H1 (cell line): ENCODE measurements at regions not wholly inside any gene's neighbourhood (a gene's known extent, or its start where the extent isn't known, plus 50 kb on each side); places are given as distances from the start of the nearest gene placed in this dataset.

Experiments used
- CTCF ChIA-PET: fragments of 300-600 bp; sonication (Branson Sonifier 250); formaldehyde crosslinking; loops from one replicate; lab custom pipeline; 2021; ENCODE audit not compliant: partially characterized antibody; lab: Charles Lee
- POLR2A ChIA-PET: fragments of 300-600 bp; sonication (Branson Sonifier 250); formaldehyde crosslinking; loops from one replicate; lab custom pipeline; 2021; ENCODE audit warnings: inconsistent platforms; ENCODE audit not compliant: partially characterized antibody; lab: Charles Lee
- DNase-seq, 2 experiments: peaks; one replicate each; pipeline versions ENCODE4 v3.0.0 to v3.0.0-alpha.2; 2010 to 2022; ENCODE audit warnings: low spot score in 2 of 2, low read depth in 1 of 2, mixed read lengths in 1 of 2
- FAIRE-seq: peaks from 2 replicates; lab custom pipeline; 2011; peaks lifted over from hg19 to GRCh38; lab: Jason Lieb, UNC
- H2AFZ ChIP-seq: 2 replicates; pipeline ENCODE4 v1.8.1; 2012; ENCODE audit warnings: low read length, inconsistent platforms
- H2AK5ac ChIP-seq: 2 replicates; pipeline ENCODE4 v1.6.1; 2013; ENCODE audit warnings: low read depth, low read length
- H2BK120ac ChIP-seq: replicated peaks from 2 replicates; pipeline ENCODE3; 2013; ENCODE audit warnings: low read depth, low read length, inconsistent platforms
- H2BK12ac ChIP-seq: 2 replicates; pipeline ENCODE4 v1.6.1; 2013; ENCODE audit warnings: low read depth, low read length
- H2BK15ac ChIP-seq: 2 replicates; pipeline ENCODE4 v1.6.1; 2013; ENCODE audit warnings: low read length
- H2BK20ac ChIP-seq: 2 replicates; pipeline ENCODE4 v1.6.1; 2013; ENCODE audit warnings: low read length
- H2BK5ac ChIP-seq: 2 replicates; pipeline ENCODE4 v1.6.1; 2013; ENCODE audit warnings: low read depth, low read length
- H3K14ac ChIP-seq: 2 replicates; pipeline ENCODE4 v1.6.1; 2013; ENCODE audit warnings: inconsistent platforms; ENCODE audit not compliant: insufficient read length
- H3K18ac ChIP-seq: 2 replicates; pipeline ENCODE4 v1.6.1; 2013; ENCODE audit warnings: low read length; ENCODE audit errors: extremely low read depth
- H3K23ac ChIP-seq: 2 replicates; pipeline ENCODE4 v1.6.1; 2013; ENCODE audit warnings: inconsistent platforms; ENCODE audit not compliant: insufficient read length
- H3K23me2 ChIP-seq: 2 replicates; pipeline ENCODE4 v1.6.1; 2013; ENCODE audit warnings: low read depth, low read length
- H3K27ac ChIP-seq: 2 replicates; pipeline ENCODE4 v1.6.1; 2011; ENCODE audit warnings: low read depth, low read length, inconsistent platforms
- H3K27me3 ChIP-seq, 4 experiments: replicated peaks in 1 of 4; 1 replicate in 1 of 4; 2 replicates in 3 of 4; pipeline versions ENCODE4 v1.6.1 to v1.8.1; 2011 to 2013; ENCODE audit warnings: low read length in 3 of 4, mild to moderate bottlenecking in 3 of 4, inconsistent platforms in 2 of 4, mixed read lengths in 2 of 4, moderate library complexity in 1 of 4; ENCODE audit not compliant: control insufficient read depth in 3 of 4, insufficient read depth in 3 of 4; ENCODE audit errors: extremely low read depth in 1 of 4
- H3K36me3 ChIP-seq, 4 experiments: 2 replicates each; pipeline versions ENCODE4 v1.6.1 to v1.8.1; 2011 to 2013; ENCODE audit warnings: mild to moderate bottlenecking in 4 of 4, low read length in 3 of 4, moderate library complexity in 2 of 4, control low read depth in 1 of 4, inconsistent platforms in 1 of 4; ENCODE audit not compliant: insufficient read depth in 4 of 4, control insufficient read depth in 2 of 4
- H3K4ac ChIP-seq: replicated peaks from 2 replicates; pipeline ENCODE3; 2013; ENCODE audit warnings: low read length, low read depth, mixed read lengths, inconsistent platforms; ENCODE audit not compliant: insufficient read length
- H3K4me1 ChIP-seq, 4 experiments: replicated peaks in 1 of 4; 1 replicate in 1 of 4; 2 replicates in 3 of 4; pipeline versions ENCODE4 v1.6.1 to v1.8.1; 2011 to 2013; ENCODE audit warnings: low read length in 3 of 4, inconsistent platforms in 2 of 4, mixed read lengths in 1 of 4; ENCODE audit not compliant: insufficient read depth in 4 of 4, control insufficient read depth in 3 of 4
- H3K4me2 ChIP-seq, 2 experiments: 2 replicates each; pipeline versions ENCODE4 v1.6.1 to v1.8.1; 2011 to 2013; ENCODE audit warnings: low read depth in 2 of 2, low read length in 2 of 2, control low read depth in 1 of 2, inconsistent platforms in 1 of 2, mild to moderate bottlenecking in 1 of 2; ENCODE audit not compliant: insufficient read depth in 1 of 2
- H3K4me3 ChIP-seq, 4 experiments: fragments of 200-600, 300-600 bp in 1 of 4; sonication (generic), shearing (Covaris generic), sonication (Bioruptor Twin) in 1 of 4; 2 replicates each; pipeline versions ENCODE4 v1.5.1 to v1.8.1; 2011 to 2016; ENCODE audit warnings: low read length in 4 of 4, low read depth in 3 of 4, control low read depth in 2 of 4, inconsistent platforms in 2 of 4, mild to moderate bottlenecking in 2 of 4, mixed read lengths in 1 of 4, moderate library complexity in 1 of 4; ENCODE audit not compliant: insufficient read depth in 2 of 4; ENCODE audit errors: extremely low read depth in 1 of 4
- H3K56ac ChIP-seq: replicated peaks from 2 replicates; pipeline ENCODE3; 2013; ENCODE audit warnings: low read depth, mild to moderate bottlenecking, mixed read lengths, low read length, inconsistent platforms; ENCODE audit not compliant: insufficient read length
- H3K79me1 ChIP-seq: 2 replicates; pipeline ENCODE4 v1.6.1; 2013; ENCODE audit warnings: low read depth, low read length, control low read depth
- H3K79me2 ChIP-seq, 2 experiments: 2 replicates each; pipeline versions ENCODE4 v1.6.1 to v1.8.1; 2012 to 2013; ENCODE audit warnings: low read length in 2 of 2, mild to moderate bottlenecking in 2 of 2, inconsistent platforms in 1 of 2; ENCODE audit not compliant: insufficient read depth in 2 of 2, control insufficient read depth in 1 of 2
- H3K9ac ChIP-seq, 4 experiments: replicated peaks in 1 of 4; 1 replicate in 1 of 4; 2 replicates in 3 of 4; pipeline versions ENCODE4 v1.6.1 to v1.8.1; 2011 to 2013; ENCODE audit warnings: low read depth in 3 of 4, low read length in 3 of 4, control low read depth in 2 of 4, mild to moderate bottlenecking in 2 of 4, moderate library complexity in 2 of 4, inconsistent platforms in 1 of 4; ENCODE audit errors: extremely low read depth in 1 of 4
- H3K9me3 ChIP-seq, 2 experiments: 2 replicates each; pipeline versions ENCODE4 v1.6.1 to v1.8.1; 2012 to 2013; ENCODE audit warnings: mild to moderate bottlenecking in 2 of 2, moderate library complexity in 2 of 2, control low read depth in 1 of 2, inconsistent platforms in 1 of 2, low read depth in 1 of 2, low read length in 1 of 2, mixed read lengths in 1 of 2; ENCODE audit not compliant: insufficient read depth in 2 of 2
- H4K20me1 ChIP-seq, 2 experiments: replicated peaks in 1 of 2; 2 replicates each; pipeline versions ENCODE3 to v1.8.1; 2011 to 2013; ENCODE audit warnings: inconsistent platforms in 2 of 2, low read length in 2 of 2, mild to moderate bottlenecking in 1 of 2; ENCODE audit not compliant: insufficient read depth in 2 of 2, control insufficient read depth in 1 of 2
- H4K5ac ChIP-seq: 2 replicates; pipeline ENCODE4 v1.6.1; 2013; ENCODE audit warnings: low read length, low read depth, mixed read lengths, inconsistent platforms; ENCODE audit not compliant: insufficient read length
- H4K8ac ChIP-seq: 2 replicates; pipeline ENCODE4 v1.8.0; 2013; ENCODE audit warnings: mild to moderate bottlenecking, moderate library complexity, low read length, inconsistent platforms; ENCODE audit not compliant: insufficient read depth; ENCODE audit errors: extremely low read depth
- H4K91ac ChIP-seq: replicated peaks from 2 replicates; pipeline ENCODE3; 2013; ENCODE audit warnings: low read length, mixed read lengths, inconsistent platforms; ENCODE audit not compliant: insufficient read length
- ASH2L ChIP-seq: fragments of 200-600, 300-600 bp; sonication (generic); IDR thresholded peaks from one replicate; pipeline ENCODE4 v1.7.1; 2017; ENCODE audit warnings: low read length
- EP300 ChIP-seq, 2 experiments: IDR thresholded peaks; 1 replicate in 1 of 2; 2 replicates in 1 of 2; pipeline ENCODE4 v1.6.1; 2011 to 2012; ENCODE audit warnings: low read depth in 2 of 2, low read length in 2 of 2, mild to moderate bottlenecking in 2 of 2, borderline replicate concordance in 1 of 2, inconsistent platforms in 1 of 2, moderate library complexity in 1 of 2
- PHF8 ChIP-seq: fragments of 200-600 bp; sonication (generic); conservative IDR thresholded peaks from 2 replicates; pipeline ENCODE4 v1.7.1; 2012; ENCODE audit warnings: low read depth, mild to moderate bottlenecking, inconsistent platforms, low read length, moderate library complexity
- SP1 ChIP-seq: IDR thresholded peaks from 2 replicates; pipeline ENCODE4 v1.6.1; 2011; ENCODE audit warnings: low read depth, low read length
- SUZ12 ChIP-seq: fragments of 200-600 bp; sonication (generic); IDR thresholded peaks from 2 replicates; pipeline ENCODE4 v1.6.1; 2012; ENCODE audit warnings: mild to moderate bottlenecking, inconsistent platforms, low read length, moderate library complexity, mixed read lengths
- WGBS, 2 experiments: shearing (Covaris generic) in 1 of 2; methylation state at CpG; one replicate each; pipeline versions ENCODE4 v1.1.6 to v1.1.7; 2013 to 2015; ENCODE audit warnings: low lambda C conversion rate in 2 of 2, mixed read lengths in 2 of 2, inconsistent platforms in 1 of 2, low coverage in 1 of 2, missing lambda C conversion rate in 1 of 2; ENCODE audit not compliant: insufficient replicate concordance in 2 of 2, insufficient coverage in 1 of 2, insufficient read length in 1 of 2; ENCODE audit errors: extremely low coverage in 1 of 2, missing lambda C conversion rate in 1 of 2; 5-methylcytosine and 5-hydroxymethylcytosine counted together
- TF ChIP-seq, protein P1 (sequence below), 3 experiments: IDR thresholded peaks; 1 replicate in 2 of 3; 2 replicates in 1 of 3; pipeline versions ENCODE4 v1.5.1 to v1.6.1; 2011; ENCODE audit warnings: low read length in 3 of 3, mild to moderate bottlenecking in 3 of 3, inconsistent platforms in 2 of 3, low read depth in 1 of 3, moderate library complexity in 1 of 3; ENCODE audit not compliant: insufficient read depth in 1 of 3; ENCODE audit errors: control extremely low read depth in 1 of 3

DNA sequence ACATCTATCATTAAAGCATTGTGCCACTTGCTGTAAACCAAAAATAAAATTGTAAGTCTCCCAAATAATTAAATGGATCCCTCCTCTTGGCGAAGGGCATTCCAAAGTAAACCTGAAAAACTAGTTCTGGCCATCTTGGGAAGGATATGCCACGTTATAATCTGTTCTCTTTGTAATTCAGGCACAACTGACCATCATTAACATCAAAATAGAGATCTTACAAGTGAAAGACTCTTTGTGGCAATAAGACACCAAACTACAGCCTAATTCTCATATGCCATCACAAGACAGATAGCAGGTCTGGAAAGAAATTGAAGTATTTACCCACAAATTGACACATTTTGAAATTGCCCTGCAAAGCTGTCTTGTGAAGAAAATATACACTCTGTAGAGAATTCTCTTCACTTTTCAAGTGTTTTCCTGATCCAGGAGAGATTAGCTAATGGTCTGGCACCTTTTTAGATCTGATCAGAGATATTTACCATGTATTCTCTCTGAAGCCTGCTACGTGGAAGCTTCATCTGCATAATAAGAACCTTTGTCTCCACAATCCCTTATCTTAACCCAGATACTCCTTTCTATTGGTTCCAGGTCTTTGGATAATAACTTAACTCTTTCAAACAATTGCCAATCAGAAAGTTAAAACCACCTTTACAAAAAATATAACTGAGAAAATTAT is 630.4 kb upstream of the CCDC179 start:
- Histone ChIP-seq H3K23me2 (no peaks in the 10 kb centered on the region), H3K4me2 (peak overlapping the region in 1 of 2 experiments; percentile 4; a peak in 2 of 4 replicates), H3K79me1 (no peaks in the 10 kb centered on the region), H3K4ac (no peak overlapping the region), H3K14ac (no peak overlapping the region), H3K4me1 (peaks cover 0 to 6% (median 0%) of the 10 kb centered on the region in 4 experiments; a peak in 1 of 7 replicates), H3K4me3 (peak overlapping the region in 1 of 4 experiments; percentile 40; a peak in 1 of 8 replicates), H2AFZ (no peak overlapping the region), H3K23ac (no peak overlapping the region), H3K9ac (no peak overlapping the region), H3K18ac (no peak overlapping the region; the same call in 1 of the 2 replicates), H2BK120ac (no peak overlapping the region), H3K9me3 (0 out of 4 replicates have a peak, but pooled peaks cover 0 to 2% of the 10 kb centered on the region in 2 experiments), H2BK5ac (no peak overlapping the region), H2BK12ac (no peak overlapping the region), H3K27ac (peak overlapping the region; percentile 53; the same call in 1 of the 2 replicates), H3K79me2 (no peaks in the 10 kb centered on the region), H3K36me3 (peaks cover 0 to 6% (median 0%) of the 10 kb centered on the region in 4 experiments; a peak in 1 of 8 replicates), H2BK15ac (no peak overlapping the region), H4K91ac (no peak overlapping the region), H4K5ac (peak overlapping the region; percentile 86), H2BK20ac (no peak overlapping the region), H3K56ac (no peak overlapping the region), H3K27me3 (no peaks in the 10 kb centered on the region), H2AK5ac (no peak overlapping the region), H4K8ac (no peak overlapping the region), H4K20me1 (no peaks in the 10 kb centered on the region)
- 33% methylated on average over 3 of the region's 3 CpGs; no CpG with 5 or more reads in 1 of the 2 experiments for WGBS, 2 experiments
- ChIA-PET CTCF (interaction anchor here (1.6 kb wide), 1 partner anchor 49 kb away, joined by 7 read pairs; no protein-coding TSS in a partner anchor), POLR2A (interaction anchor here (0.8 to 1.3 kb wide), 2 partner anchors 13 to 15 kb away, joined by 3 read pairs; no protein-coding TSS in a partner anchor)
- no peak for DNase-seq
- no peak for FAIRE-seq
- TF ChIP-seq, protein P1, sequence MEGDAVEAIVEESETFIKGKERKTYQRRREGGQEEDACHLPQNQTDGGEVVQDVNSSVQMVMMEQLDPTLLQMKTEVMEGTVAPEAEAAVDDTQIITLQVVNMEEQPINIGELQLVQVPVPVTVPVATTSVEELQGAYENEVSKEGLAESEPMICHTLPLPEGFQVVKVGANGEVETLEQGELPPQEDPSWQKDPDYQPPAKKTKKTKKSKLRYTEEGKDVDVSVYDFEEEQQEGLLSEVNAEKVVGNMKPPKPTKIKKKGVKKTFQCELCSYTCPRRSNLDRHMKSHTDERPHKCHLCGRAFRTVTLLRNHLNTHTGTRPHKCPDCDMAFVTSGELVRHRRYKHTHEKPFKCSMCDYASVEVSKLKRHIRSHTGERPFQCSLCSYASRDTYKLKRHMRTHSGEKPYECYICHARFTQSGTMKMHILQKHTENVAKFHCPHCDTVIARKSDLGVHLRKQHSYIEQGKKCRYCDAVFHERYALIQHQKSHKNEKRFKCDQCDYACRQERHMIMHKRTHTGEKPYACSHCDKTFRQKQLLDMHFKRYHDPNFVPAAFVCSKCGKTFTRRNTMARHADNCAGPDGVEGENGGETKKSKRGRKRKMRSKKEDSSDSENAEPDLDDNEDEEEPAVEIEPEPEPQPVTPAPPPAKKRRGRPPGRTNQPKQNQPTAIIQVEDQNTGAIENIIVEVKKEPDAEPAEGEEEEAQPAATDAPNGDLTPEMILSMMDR (IDR thresholded peaks at IDR 0.05; ENCODE audit: control extremely low read depth in 1 of 3, insufficient read depth in 1 of 3, low read depth in 1 of 3, low read length in 3 of 3): no peak
- TF ChIP-seq SUZ12 (no peak), PHF8 (no peak), SP1 (peak; percentile 73), EP300 (IDR thresholded peaks at IDR 0.05; ENCODE audit: borderline replicate concordance in 1 of 2, low read depth in 2 of 2, low read length in 2 of 2) (0 out of 3 replicates have a peak, but pooled peaks of 1 of the 2 experiments have one; percentile 51), ASH2L (peak; percentile 54)
